Activated CD8-positive, alpha-beta memory T cell treated with anti-CD3 and anti-CD28 coated beads, Interleukin-2, amount 50 U/mL, for 1 hour (primary cell): ENCODE measurements at regions not wholly inside any gene's neighbourhood (a gene's known extent, or its start where the extent isn't known, plus 50 kb on each side); places are given as distances from the start of the nearest gene placed in this dataset.

Source experiments
- DNase-seq: peaks from one replicate; pipeline ENCODE4 v3.0.0-alpha.2; 2020; ENCODE audit errors: extremely low read depth

GRCh38 chr7:67553378-67553777 is 556.7 kb downstream of the TYW1 start:
- no peak for DNase-seq

GRCh38 chr7:67554986-67555385 is 558.4 kb downstream of the TYW1 start:
- no peak for DNase-seq

- no peak for DNase-seq
These were observed 568.3 kb downstream of the TYW1 start for GRCh38 chr7:67564959-67565358.

GRCh38 chr7:67566101-67566500 is 569.5 kb downstream of the TYW1 start:
- no peak for DNase-seq

- no peak for DNase-seq
These were observed 574.5 kb downstream of the TYW1 start for GRCh38 chr7:67571026-67571545.

GRCh38 chr7:67573639-67574038 is 577.0 kb downstream of the TYW1 start:
- no peak for DNase-seq

GRCh38 chr7:67588631-67589030 is 592.0 kb downstream of the TYW1 start:
- DNase-seq = no peak

GRCh38 chr7:67589183-67589582 is 592.5 kb downstream of the TYW1 start:
- DNase-seq = no peak

- DNase-seq = no peak
These were observed 594.0 kb downstream of the TYW1 start for GRCh38 chr7:67590649-67591048.

GRCh38 chr7:67593794-67594193 is 597.2 kb downstream of the TYW1 start:
- DNase-seq = no peak

GRCh38 chr7:67595431-67596180 is 599.0 kb downstream of the TYW1 start:
- no peak for DNase-seq

GRCh38 chr7:67597161-67597560 is 600.5 kb downstream of the TYW1 start:
- no peak for DNase-seq

GRCh38 chr7:67598469-67598868 is 601.8 kb downstream of the TYW1 start:
- no peak for DNase-seq

- no peak for DNase-seq
These were observed 602.9 kb downstream of the TYW1 start for GRCh38 chr7:67599331-67600062.

GRCh38 chr7:67602246-67602887 is 605.7 kb downstream of the TYW1 start:
- DNase-seq = no peak

- no peak for DNase-seq
These were observed 608.1 kb downstream of the TYW1 start for GRCh38 chr7:67604461-67605386.

- DNase-seq = no peak
These were observed 612.2 kb downstream of the TYW1 start for GRCh38 chr7:67608806-67609205.

GRCh38 chr7:67610897-67611296 is 614.3 kb downstream of the TYW1 start:
- DNase-seq = no peak

GRCh38 chr7:67614843-67615242 is 618.2 kb downstream of the TYW1 start:
- no peak for DNase-seq

- no peak for DNase-seq
These were observed 619.9 kb downstream of the TYW1 start for GRCh38 chr7:67616517-67616916.

GRCh38 chr7:67618556-67619162 is 622.0 kb downstream of the TYW1 start:
- DNase-seq = no peak
